Pancreas (tissue), 10 donors: ENCODE measurements at regions not wholly inside any gene's neighbourhood (a gene's known extent, or its start where the extent isn't known, plus 50 kb on each side); places are given as distances from the start of the nearest gene placed in this dataset.
A peak's percentile ranks its signal among the peaks of the same experiment; 100 is the strongest.

ENCODE experiments used
- ATAC-seq, 4 donors: fragments of 200-7000 bp; cut with Tn5 transposase; one replicate each; pipeline versions ENCODE4 v1.8.0 to v1.9.1; 2020; ENCODE audit warnings: mild to moderate bottlenecking in 4 of 4, moderate library complexity in 4 of 4
- DNase-seq, 6 donors: peaks; one replicate each; pipeline ENCODE4 v3.0.0-alpha.2; 2020
- FAIRE-seq: peaks from 2 replicates; lab custom pipeline; 2012; peaks lifted over from hg19 to GRCh38; lab: Jason Lieb, UNC
- H3K27ac ChIP-seq, 4 donors: fragments of 200-600 bp; sonication (generic); 1 replicate in 3 of 4; 2 replicates in 1 of 4; pipeline versions ENCODE4 v1.5.0 to v1.8.0; 2020
- H3K27me3 ChIP-seq, 4 donors: fragments of 200-600 bp; one replicate each; pipeline ENCODE4 v1.8.0; 2021
- H3K36me3 ChIP-seq, 3 donors: fragments of 200-600 bp; sonication (generic) in 1 of 3; one replicate each; pipeline versions ENCODE4 v1.5.0 to v1.8.0; 2020 to 2021
- H3K4me1 ChIP-seq, 3 donors: fragments of 200-600 bp; one replicate each; pipeline ENCODE4 v1.8.0; 2021
- H3K4me3 ChIP-seq, 4 donors: fragments of 200-600 bp; sonication (generic) in 2 of 4; one replicate each; pipeline versions ENCODE4 v1.5.0 to v1.8.0; 2020 to 2021
- H3K9me3 ChIP-seq, 4 donors: fragments of 200-600 bp; one replicate each; pipeline ENCODE4 v1.8.0; 2021
- WGBS, 2 donors: extraction: QIAGEN DNeasy Blood & Tissue Kit; methylation state at CpG; one replicate each; pipeline ENCODE4 v1.1.7; 2013; 5-methylcytosine and 5-hydroxymethylcytosine counted together
- intact Hi-C, 3 donors: fragments of 100-400 bp; cut with DNase I; formaldehyde crosslinking; loops; one replicate each; pipeline versions ENCODE4 v1.11.1 to v1.14.2; 2022
- TF ChIP-seq, protein P1 (sequence below), 4 donors: fragments of 200-600 bp; sonication (generic) in 3 of 4; IDR thresholded peaks; one replicate each; pipeline versions ENCODE4 v1.5.0 to v1.8.0; 2021; ENCODE audit warnings: antibody characterized with exemption in 4 of 4
- donor health status: healthy with polysubstance abuse.
- donor health status: DM: no; HTN: no; CAD: no; lungs with moderate emphysema.
- donor health status: DM: no; HTN: no; CAD: no.
- donor health status: control.
- donor health status: control.
- donor health status: Bipolar disorder and iron deficiency.
- donor health status: DM: yes; HTN: yes; CAD: no.
- donor health status: DM: no; HTN: no; CAD: no.
- donor health status: DM: no; HTN: no; CAD: no.
- donor health status: DM: yes; HTN: yes; CAD: no.

DNA sequence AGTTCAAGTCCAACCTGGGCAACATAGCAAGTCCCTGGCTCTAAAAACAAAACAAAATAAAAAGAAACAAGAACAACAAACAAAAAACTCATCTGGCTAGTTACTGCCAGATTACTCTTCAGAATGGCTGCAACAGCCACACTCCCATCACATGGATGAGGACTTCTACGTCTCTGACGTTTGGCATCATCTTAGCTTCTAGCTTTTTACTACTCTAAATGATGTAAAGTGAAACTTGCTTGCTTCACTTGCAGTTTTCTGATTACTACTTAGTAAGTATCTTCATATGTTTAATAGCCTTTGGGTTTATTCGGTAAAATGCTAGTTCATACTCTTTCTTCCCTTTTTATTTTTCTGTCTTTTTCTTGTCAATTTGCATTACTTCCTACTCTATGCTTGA, 161.1 kb upstream of the CARMIL1 start:
- Histone ChIP-seq H3K4me1 (peaks cover 0 to 12% (median 0%) of the 10 kb centered on the region in 3 donors), H3K36me3 (no peaks in the 10 kb centered on the region), H3K9me3 (no peaks in the 10 kb centered on the region), H3K4me3 (no peak overlapping the region), H3K27ac (no peak overlapping the region), H3K27me3 (no peaks in the 10 kb centered on the region)
- no peak for ATAC-seq
- FAIRE-seq, result no peak
- DNase-seq, result no peak
- intact Hi-C loops, result no loop called here
- 88 to 95% methylated on average over 3 of the region's 3 CpGs for WGBS, 2 donors
- TF ChIP-seq, protein P1, sequence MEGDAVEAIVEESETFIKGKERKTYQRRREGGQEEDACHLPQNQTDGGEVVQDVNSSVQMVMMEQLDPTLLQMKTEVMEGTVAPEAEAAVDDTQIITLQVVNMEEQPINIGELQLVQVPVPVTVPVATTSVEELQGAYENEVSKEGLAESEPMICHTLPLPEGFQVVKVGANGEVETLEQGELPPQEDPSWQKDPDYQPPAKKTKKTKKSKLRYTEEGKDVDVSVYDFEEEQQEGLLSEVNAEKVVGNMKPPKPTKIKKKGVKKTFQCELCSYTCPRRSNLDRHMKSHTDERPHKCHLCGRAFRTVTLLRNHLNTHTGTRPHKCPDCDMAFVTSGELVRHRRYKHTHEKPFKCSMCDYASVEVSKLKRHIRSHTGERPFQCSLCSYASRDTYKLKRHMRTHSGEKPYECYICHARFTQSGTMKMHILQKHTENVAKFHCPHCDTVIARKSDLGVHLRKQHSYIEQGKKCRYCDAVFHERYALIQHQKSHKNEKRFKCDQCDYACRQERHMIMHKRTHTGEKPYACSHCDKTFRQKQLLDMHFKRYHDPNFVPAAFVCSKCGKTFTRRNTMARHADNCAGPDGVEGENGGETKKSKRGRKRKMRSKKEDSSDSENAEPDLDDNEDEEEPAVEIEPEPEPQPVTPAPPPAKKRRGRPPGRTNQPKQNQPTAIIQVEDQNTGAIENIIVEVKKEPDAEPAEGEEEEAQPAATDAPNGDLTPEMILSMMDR (IDR thresholded peaks at IDR 0.05), result no peak

DNA sequence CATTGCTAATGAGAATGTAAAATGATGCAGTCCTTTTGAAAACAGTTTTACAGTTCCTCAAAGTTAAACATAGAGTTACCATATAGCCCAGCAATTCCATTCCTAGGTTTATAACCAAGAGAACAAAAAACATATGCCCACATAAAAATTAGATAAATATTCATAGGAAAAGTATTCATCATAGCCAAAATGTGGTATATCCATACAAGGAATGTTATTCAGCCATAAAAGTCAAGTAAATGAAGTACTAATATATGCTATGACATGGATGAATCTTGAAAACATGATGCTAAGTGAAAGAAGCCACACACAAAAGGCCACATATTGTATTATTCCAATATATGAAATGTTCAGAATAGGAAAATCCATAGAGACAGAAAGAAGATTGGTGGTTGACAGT, 158.0 kb upstream of the CARMIL1 start:
- no peak overlapping the region for H3K27ac ChIP-seq
- H3K27me3 ChIP-seq, result no peaks in the 10 kb centered on the region
- DNase-seq (no peak), ATAC-seq (no peak), FAIRE-seq (no peak)
- no peaks in the 10 kb centered on the region for H3K36me3 ChIP-seq
- intact Hi-C loops, result no loop called here
- no peak overlapping the region for H3K4me3 ChIP-seq
- H3K4me1 ChIP-seq, result peaks cover 0 to 13% (median 0%) of the 10 kb centered on the region in 3 donors
- TF ChIP-seq, protein P1 (IDR thresholded peaks at IDR 0.05), result no peak
- H3K9me3 ChIP-seq, result no peaks in the 10 kb centered on the region

DNA sequence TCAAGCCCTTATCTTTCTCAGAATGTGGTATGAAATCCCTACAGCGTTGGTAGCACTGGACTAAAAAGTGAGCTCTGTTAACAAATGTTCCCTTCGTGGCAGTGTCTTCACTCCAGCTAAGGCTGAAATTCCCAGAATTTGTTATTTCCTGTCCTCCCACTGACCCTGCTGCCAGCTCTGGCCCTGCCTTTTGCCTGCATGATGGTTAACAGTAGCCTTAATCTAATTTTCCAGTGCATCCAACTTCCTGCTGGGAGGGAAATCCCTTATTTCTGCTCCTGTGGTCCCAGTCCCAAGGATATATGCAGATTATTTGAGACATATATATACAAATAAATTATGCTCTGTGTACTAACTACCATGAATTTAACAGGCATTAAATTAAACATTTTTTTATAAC, 157.2 kb upstream of the CARMIL1 start:
- intact Hi-C loops, result no loop called here
- Histone ChIP-seq H3K9me3 (no peaks in the 10 kb centered on the region), H3K36me3 (no peaks in the 10 kb centered on the region), H3K4me3 (no peak overlapping the region), H3K27me3 (no peaks in the 10 kb centered on the region), H3K27ac (peak overlapping the region in 1 of 4 donors; percentile 7), H3K4me1 (peaks cover 0 to 13% (median 0%) of the 10 kb centered on the region in 3 donors)
- FAIRE-seq (no peak), DNase-seq (no peak), ATAC-seq (peak in 1 of 4 donors; percentile 46)
- TF ChIP-seq, protein P1 (IDR thresholded peaks at IDR 0.05), result no peak
- 66 to 69% methylated on average over 2 of the region's 2 CpGs for WGBS, 2 donors

DNA sequence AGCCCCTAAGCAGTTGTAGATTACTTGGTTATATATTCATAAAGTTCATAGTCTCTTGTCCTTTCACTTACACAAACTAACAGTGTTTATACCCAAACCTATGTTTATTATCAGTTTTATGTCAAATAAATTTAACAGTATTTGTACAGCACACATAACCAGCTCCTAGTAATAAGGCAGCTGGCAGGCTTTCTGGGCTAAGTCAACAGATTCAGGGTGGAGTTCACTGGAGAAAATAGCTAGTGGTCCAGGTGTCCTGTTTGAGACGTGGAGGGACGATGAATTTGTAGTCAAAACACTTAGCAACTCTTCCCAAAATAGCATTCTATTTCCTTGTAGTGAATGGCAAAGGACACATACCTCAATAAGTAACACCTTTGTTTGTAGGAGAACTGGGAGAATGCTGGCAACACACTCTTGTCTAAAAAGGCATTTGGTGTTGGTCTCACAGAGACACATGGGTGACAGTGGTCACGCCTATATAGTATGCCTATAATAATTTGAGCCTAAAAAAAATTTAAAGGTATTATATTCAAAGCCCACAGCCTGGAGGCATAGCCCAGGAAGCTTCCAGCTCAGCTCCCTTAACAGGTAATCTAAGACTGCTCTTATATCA, 156.4 kb upstream of the CARMIL1 start:
- FAIRE-seq (peak; percentile 43), ATAC-seq (peak; percentile 46 to 73 (median 68)), DNase-seq (no peak)
- H3K9me3 ChIP-seq, result no peaks in the 10 kb centered on the region
- intact Hi-C loops, result no loop called here
- no peaks in the 10 kb centered on the region for H3K36me3 ChIP-seq
- H3K27me3 ChIP-seq, result no peaks in the 10 kb centered on the region
- H3K4me3 ChIP-seq, result no peak overlapping the region
- H3K4me1 ChIP-seq, result peaks cover 0 to 13% (median 0%) of the 10 kb centered on the region in 3 donors
- TF ChIP-seq, protein P1 (IDR thresholded peaks at IDR 0.05), result no peak
- H3K27ac ChIP-seq, result peak overlapping the region in 1 of 4 donors; percentile 7
- 23 to 26% methylated on average over 3 of the region's 3 CpGs for WGBS, 2 donors

DNA sequence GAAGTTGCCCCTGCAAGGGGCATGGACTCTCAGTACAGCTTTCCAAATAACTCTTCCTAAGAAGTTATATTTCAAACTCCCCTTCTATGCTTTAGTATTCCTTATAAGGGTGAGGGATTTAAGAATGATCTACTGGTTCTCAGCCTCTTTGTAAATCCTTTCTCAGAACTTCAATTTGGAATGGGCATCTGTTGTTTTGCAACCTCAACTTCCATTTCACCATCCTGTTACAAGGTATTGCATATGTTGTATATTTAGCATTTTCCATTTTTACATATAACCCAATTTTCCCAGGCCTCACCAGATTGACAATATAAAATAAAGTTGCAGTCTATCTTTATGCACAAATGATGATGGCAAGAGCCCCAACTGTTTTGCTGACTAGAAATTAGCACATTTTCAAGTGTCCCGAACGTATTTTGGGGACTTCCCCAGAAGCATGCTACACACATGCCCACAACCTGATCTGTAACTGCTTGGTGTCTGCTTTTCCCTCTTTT, 154.9 kb upstream of the CARMIL1 start:
- Histone ChIP-seq H3K4me1 (peaks cover 0 to 13% (median 0%) of the 10 kb centered on the region in 3 donors), H3K4me3 (no peak overlapping the region)

More for the DNA sequence above, 154.9 kb upstream of the CARMIL1 start:
- TF ChIP-seq, protein P1 (IDR thresholded peaks at IDR 0.05), result no peak
- no peaks in the 10 kb centered on the region for H3K9me3 ChIP-seq
- 86 to 94% methylated on average over 2 of the region's 2 CpGs for WGBS, 2 donors
- intact Hi-C loops, result no loop called here
- no peaks in the 10 kb centered on the region for H3K36me3 ChIP-seq
- no peak overlapping the region for H3K27ac ChIP-seq
- no peak for FAIRE-seq
- no peak for DNase-seq
- no peaks in the 10 kb centered on the region for H3K27me3 ChIP-seq
- ATAC-seq, result no peak
